Fibroblast of skin of scalp (primary cell): ENCODE measurements at regions not wholly inside any gene's neighbourhood (a gene's known extent, or its start where the extent isn't known, plus 50 kb on each side); places are given as distances from the start of the nearest gene placed in this dataset.
"Not testable (repeated sequence)": the region's sequence is repeated elsewhere in the genome, so short reads cannot be mapped to it uniquely, and the experiment has no call there.

Experiments used
- DNase-seq: peaks from one replicate; pipeline ENCODE4 v3.0.0-alpha.2; 2013

DNA sequence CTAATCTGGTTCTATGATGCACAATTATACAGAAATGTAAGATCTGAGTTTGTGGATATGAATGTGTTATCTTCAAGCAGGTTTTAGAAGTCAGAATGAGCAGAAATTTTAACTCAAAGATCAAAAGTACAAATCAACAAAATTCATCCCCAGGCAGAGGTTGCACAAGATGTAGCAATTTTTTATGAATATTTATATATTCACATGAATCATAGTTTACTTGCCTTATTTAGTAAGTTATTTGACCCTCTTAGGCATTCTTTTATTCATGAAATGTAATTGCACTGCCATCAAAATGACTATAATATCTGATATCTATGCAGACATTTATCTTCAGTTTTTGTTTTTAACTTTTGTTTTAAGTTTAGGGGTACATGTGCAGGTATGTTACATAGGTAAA lies 103.1 kb upstream of the DAZL start:
- DNase-seq: no peak

DNA sequence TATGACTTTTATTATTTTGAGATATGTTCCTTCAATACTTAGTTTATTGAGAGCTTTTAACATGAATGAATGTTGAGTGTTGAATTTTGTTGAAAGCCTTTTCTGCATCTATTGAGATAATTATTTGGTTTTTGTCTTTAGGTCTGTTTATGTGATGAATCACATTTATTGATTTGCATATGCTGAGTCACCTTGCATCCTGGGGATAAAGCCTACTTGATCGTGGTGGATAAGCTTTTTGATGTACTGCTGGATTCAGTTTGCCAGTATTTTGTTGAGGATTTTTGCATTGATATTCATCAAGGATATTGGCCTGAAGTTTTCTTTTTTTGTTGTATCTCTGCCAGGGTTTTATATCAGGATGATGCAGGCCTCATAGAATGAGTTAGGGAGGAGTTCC lies 106.5 kb upstream of the DAZL start:
- not testable (repeated sequence) for DNase-seq

GRCh38 chr3:16715281-16715680 lies 110.1 kb upstream of the DAZL start:
- no peak for DNase-seq

- DNase-seq: no peak
Observed at GRCh38 chr3:16719426-16719825, 114.2 kb upstream of the DAZL start.

GRCh38 chr3:16720367-16720940 lies 115.2 kb upstream of the DAZL start:
- DNase-seq: no peak

GRCh38 chr3:16721494-16721893 lies 116.3 kb upstream of the DAZL start:
- no peak for DNase-seq

DNA sequence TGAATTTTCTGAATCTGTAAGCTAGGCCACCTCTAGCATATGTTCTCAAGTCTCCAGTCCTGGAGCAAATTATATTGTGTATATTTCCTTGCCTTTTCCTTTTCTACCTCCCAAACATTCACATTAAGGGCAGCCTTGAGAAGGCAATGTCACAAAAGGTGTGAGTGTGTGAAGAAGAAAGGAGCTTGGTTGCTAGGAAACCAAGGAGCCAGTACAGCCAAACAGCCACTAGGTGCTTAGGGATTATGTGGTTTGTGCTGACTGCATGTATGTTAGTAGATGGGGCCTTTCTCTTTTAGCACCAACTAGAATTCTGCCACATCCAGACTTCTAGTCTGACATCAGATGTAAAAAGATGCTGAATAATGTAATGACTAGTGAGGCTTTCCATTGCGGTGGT lies 118.8 kb upstream of the DAZL start:
- DNase-seq: no peak

DNA sequence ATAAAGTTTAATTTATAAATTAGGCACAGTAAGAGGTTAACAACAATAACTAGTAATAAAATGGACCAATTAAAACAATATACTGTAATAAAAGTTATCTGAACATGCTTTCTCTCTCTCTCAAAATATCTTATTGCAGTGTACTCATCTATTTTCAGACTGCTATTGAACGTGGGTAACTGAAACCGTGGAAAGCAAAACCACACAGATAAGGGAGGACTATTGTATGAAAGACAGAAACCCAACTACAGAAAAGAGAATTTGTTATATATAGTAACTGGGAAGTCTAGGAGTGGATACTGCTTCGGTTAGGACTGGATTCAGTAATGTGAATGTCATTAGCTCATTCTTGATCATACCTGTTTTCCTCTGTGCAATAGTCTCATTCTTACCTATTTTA lies 119.3 kb upstream of the DAZL start:
- no peak for DNase-seq

DNA sequence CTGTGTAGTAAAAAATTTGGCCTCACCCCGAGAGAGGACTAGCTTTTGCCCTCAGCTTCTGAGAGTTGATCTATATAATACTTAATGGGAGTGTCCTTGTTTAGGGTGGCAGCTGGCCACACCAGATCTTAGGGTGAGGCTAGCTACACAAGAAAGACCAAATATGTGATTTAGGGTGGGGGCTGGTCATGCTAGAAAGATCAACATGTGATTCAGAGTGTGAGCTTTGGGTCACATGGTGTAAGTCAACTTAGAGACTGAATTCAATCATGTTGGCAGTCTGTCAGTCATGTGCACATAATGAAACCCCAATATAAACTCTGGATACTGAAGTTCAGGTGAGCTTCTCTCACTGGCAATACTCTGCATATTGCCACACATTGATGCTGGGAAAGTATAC lies 120.7 kb upstream of the DAZL start:
- DNase-seq: no peak

GRCh38 chr3:16728770-16729745 lies 123.8 kb upstream of the DAZL start:
- DNase-seq: peak; percentile 80

GRCh38 chr3:16738451-16738850 lies 133.2 kb upstream of the DAZL start:
- no peak for DNase-seq

DNA sequence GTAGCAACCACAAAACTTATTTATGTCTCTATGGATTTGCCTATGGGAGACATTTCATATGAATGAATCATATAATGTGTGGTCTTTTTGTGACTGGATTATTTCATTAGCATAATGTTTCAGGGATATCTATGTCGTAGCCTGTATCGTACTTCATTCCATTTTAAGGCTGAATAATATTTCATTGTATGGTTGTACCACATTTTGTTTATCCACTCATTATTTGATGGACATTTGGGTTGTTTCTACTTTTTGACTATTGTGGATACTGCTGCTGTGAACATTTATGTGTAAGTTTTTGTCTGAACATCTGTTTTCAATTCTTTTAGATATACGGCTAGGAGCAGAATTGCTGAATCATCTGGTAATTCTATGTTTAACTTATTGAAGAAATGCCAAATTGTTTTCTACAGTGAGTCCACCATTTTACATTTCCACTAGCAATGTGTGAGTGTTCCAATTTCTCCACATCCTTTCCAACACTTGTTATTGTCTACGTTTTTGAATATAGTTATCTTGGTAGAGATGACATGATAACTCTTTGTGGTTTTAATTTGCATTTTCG lies 134.4 kb upstream of the DAZL start:
- DNase-seq: peak; percentile 89

GRCh38 chr3:16740515-16740914 lies 135.3 kb upstream of the DAZL start:
- DNase-seq: no peak

DNA sequence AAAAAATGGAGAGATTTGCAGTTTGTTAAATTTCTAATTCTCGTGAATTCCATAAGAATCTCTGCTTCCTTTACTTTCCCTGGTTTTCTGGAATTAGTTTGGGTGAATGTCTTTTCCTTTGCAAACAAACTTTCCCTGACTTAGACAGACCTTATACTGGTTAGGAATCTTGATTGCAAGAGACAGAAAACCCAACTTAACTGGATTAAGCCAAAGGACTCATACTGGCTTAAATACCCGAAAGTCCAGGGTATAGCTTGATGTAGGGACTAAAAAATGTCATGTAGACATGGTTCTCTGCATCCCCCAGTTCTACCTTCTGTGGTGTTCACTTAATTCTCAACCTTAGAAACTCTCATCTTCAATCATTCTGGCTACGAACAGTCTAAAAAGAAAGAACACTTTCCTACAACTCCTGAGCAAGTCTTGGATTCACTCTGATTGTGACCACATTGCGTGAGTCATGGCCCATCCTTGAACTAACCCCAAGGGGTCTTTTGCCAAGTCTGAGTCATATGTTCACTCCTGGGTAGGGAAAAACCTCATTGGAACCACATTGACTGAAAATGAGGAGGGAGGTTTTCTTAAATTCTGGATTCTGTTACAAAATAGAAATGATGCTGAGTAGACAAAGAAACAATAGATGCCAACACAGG lies 136.0 kb upstream of the DAZL start:
- DNase-seq: peak; percentile 95

- DNase-seq: peak; percentile 74
Observed at GRCh38 chr3:16741890-16742289, 136.7 kb upstream of the DAZL start.

- DNase-seq: no peak
Observed at GRCh38 chr3:16743276-16743675, 138.1 kb upstream of the DAZL start.

GRCh38 chr3:16759227-16759903 lies 125.4 kb upstream of the PLCL2 start:
- no peak for DNase-seq

DNA sequence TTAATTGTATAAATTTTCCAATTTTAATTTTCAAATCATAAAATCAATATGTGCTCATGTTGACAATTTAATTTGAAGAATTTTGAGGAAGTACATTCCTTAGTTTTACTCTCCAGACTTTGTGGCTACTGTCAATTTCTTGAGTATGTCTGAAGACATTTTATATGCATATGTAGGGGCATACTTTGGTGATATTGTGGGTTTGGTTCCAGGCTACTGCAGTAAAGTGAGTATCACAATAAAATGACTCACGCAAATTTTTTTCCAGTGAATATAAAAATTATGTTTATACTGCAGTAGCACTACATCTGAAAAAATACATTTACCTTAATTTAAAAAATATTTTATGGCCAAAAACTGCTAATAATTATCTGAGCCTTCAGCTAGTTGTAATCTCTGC lies 123.2 kb upstream of the PLCL2 start:
- peak; percentile 92 for DNase-seq

- no peak for DNase-seq
Observed at GRCh38 chr3:16765661-16766060, 119.1 kb upstream of the PLCL2 start.

DNA sequence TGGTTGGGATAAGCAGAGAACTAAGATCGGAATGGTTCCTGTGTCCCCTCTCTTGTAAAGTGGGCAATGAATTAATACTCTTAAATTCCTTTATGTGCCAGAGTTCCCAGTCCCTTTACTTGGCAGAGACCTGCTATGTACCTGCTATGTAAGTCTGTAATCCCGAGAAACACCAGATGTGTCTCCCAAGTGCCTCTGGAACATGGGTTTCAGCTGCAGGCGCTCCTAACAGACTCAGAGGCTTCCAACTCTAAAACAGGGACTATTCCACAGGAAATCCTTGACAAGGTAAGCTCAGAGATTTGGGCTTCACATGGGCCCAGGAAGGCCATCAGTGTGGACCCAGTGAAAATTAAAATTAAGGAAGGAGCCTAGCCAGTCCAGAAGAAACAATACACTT lies 117.7 kb upstream of the PLCL2 start:
- peak; percentile 21 for DNase-seq

DNA sequence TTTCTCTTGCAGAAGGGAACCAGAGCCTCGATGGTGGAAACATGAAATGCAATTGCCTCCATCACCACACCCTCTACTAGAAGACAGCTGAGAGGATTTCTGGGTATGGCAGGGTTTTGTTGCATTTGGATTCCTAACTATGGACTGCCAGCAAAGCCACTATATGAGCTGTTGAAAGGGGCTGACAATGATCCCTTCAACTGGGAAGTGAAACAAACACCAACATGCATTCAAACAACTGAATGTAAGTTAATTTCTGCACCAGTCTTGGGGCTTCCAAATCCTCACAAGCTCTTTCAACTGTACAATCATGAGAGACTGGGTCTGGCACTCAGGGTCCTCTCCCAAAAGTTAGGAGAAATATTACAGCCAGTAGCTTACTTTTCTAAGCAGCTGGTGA lies 116.7 kb upstream of the PLCL2 start:
- DNase-seq: no peak

DNA sequence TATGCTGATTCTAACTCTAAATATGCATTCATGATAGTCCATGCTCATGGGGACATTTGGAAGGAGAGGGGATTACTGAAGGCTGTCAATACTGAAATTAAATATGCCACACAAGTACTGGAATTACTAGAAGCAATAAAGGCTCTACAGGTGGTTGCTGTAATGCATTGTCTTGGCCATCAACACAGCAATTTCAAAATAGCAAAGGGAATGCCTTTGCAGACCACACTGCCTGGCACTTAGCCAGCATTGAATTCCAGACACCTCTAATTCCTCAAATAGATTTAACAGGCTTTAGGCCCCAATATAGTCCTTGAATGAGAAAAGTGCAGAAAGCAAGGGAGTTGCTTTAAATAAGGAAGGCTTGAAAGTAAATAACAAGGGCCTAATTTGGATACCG lies 115.8 kb upstream of the PLCL2 start:
- peak; percentile 71 for DNase-seq

GRCh38 chr3:16769525-16769924 lies 115.2 kb upstream of the PLCL2 start:
- no peak for DNase-seq
